Fibroblast of skin of right quadriceps (primary cell): ENCODE measurements at regions not wholly inside any gene's neighbourhood (a gene's known extent, or its start where the extent isn't known, plus 50 kb on each side); places are given as distances from the start of the nearest gene placed in this dataset.
"Not testable (repeated sequence)": the region's sequence is repeated elsewhere in the genome, so short reads cannot be mapped to it uniquely, and the experiment has no call there.

ENCODE experiments used
- DNase-seq: peaks from one replicate; pipeline ENCODE4 v3.0.0-alpha.2; 2013

GRCh38 chr11:123338997-123339752 is 90.9 kb upstream of the GRAMD1B start:
- DNase-seq, result no peak

DNA sequence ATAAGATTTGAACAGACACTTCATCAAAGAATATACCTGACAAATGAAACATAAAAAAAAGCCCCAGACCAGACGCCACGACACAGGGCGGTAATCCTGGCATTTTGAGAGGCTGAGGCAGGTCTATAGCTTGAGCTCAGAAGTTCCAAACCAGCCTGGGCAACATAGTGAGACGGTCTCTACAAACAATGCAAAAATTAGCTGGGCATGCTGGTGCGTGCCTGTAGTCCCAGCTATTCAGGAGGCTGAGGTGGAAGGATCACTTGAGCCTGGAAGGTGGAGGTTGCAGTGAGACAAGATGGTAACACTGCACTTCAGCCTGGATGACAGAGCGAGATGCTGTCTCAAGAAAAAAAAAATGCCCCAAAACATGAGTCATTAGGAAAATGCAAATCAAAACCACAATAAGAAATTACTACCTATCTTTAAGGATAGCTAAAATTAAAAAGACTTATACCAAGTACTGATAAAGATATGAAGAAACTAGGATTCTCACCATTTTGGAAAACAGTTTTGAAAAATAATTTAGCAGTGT is 91.7 kb upstream of the GRAMD1B start:
- no peak for DNase-seq

DNA sequence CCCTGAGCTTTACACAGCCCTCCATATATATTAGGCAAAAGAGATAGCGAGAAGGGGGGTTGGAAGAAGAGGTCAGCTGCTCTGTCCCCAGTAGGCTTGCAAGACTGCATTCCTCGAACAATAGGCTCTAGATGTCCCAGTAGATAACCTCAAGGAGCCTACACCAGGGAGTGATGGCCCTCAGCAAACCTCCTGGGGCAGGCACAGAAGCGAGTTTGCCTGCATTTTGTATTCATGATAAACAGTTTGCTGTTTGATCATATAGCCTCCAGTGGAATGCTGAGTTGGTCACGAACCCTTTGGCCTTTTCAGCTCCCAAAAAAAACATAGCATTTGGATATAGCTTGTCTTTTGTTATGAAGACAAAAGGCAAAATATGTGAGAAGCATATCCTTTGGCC is 95.1 kb upstream of the GRAMD1B start:
- DNase-seq, result no peak

- not testable (repeated sequence) for DNase-seq
These were observed 97.5 kb upstream of the GRAMD1B start for GRCh38 chr11:123332577-123332976.

- DNase-seq, result no peak
These were observed 99.1 kb upstream of the GRAMD1B start for GRCh38 chr11:123330948-123331347.

GRCh38 chr11:123330471-123330870 is 99.6 kb upstream of the GRAMD1B start:
- no peak for DNase-seq

GRCh38 chr11:123330071-123330470 is 100.0 kb upstream of the GRAMD1B start:
- no peak for DNase-seq

GRCh38 chr11:123328281-123328867 is 101.7 kb upstream of the GRAMD1B start:
- no peak for DNase-seq

DNA sequence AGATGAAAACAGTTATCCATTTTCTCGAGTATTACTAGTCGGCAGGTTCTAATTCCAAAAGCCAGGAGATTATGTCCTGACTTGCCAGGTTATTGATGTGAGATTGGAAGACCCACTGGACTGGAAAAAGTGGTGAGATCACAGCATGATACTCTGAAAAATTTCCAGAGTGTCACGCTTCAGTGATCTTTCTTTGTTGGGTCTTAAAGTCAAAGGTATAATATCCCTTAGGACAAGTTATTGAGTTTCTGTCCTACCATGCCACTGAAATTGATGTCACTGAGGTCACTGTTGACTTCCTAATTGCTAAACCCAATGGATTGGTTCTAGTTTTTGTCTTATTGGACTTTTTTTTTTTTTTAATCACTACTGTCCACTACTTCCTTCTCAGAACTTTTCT is 104.5 kb upstream of the GRAMD1B start:
- DNase-seq, result no peak

- no peak for DNase-seq
These were observed 106.5 kb upstream of the GRAMD1B start for GRCh38 chr11:123323568-123323967.

DNA sequence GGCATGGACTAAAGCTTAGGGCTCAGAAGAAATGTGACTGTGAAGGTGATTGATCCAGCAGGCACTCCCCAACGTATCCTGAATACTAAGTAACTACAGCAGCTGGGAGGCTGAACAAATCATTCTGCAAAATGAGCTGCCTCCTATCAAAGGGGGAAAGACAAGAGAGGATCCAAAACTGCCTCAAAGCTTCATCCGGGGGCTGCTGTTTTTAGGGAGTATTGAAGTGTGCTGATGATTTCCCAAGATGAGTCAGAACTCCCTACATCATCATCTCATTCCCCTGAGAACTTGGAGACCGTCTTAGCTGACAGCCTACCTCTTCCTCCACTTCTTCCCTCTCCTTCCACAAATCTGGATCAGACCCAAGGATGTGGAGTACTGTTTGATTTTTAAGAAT is 108.4 kb upstream of the GRAMD1B start:
- peak; percentile 22 for DNase-seq

- no peak for DNase-seq
These were observed 111.4 kb upstream of the GRAMD1B start for GRCh38 chr11:123318623-123319022.

GRCh38 chr11:123318132-123318531 is 111.9 kb upstream of the GRAMD1B start:
- not testable (repeated sequence) for DNase-seq

DNA sequence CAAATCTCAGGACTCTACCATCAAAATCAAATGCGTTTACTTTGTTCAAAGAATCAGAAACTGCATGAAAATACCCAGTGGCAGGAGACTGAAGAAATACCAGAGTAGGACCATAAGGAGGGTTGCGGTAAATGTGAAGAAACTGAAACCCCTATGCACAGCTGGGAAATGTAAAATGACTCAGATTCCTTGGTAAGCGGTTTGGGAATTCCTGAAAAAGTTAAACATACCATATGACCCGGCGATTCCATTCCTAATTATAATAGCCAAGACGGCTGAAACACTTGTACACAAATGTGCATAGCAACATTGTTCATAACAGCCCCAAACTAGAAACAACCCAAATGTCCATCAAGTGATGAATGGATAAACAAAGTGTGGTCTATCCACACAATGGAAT is 114.1 kb upstream of the GRAMD1B start:
- peak; percentile 64 for DNase-seq

- DNase-seq, result no peak
These were observed 115.1 kb upstream of the GRAMD1B start for GRCh38 chr11:123314972-123315371.

- no peak for DNase-seq
These were observed 116.8 kb upstream of the GRAMD1B start for GRCh38 chr11:123313262-123313661.

DNA sequence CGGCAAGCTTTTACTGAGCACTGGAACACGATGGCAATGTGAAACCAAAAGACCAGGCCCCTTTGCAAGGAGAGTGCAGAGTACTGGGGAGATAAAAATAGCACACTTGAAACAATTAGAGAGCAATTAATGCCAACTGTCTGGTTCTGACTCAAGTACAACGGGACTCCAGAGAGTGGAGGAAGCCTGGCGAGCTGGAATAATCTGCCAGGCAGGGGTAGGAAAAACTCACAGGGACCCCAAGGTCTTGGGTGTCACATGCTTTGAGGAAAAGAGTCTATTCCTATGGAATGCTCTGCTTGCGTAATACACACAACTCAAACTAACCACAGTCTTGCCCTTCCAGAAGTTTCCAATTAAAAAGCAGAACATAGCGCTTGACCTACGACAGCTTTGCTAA is 113.0 kb upstream of the CLMP start:
- DNase-seq, result peak; percentile 95

GRCh38 chr11:123307276-123307675 is 112.2 kb upstream of the CLMP start:
- no peak for DNase-seq

DNA sequence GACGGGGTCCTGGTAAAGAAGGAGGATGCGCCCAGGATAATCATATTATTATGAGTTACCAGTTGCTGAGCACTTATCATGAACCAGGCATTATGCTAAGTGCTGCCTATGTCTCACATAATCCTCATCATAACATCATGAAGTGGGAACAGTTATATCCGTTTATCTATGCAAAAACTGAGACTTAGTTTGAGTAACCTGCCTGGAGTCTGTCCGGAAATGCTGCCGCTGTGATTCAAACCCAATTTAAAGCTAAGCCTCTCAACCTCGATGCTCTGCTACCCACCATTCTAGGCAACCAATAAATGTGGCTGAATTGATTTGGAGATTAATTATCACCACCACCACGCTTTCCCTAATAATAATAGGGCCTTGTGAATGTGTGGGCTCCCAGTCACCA is 111.5 kb upstream of the CLMP start:
- no peak for DNase-seq

GRCh38 chr11:123305601-123306375 is 110.7 kb upstream of the CLMP start:
- no peak for DNase-seq

- DNase-seq, result no peak
These were observed 109.9 kb upstream of the CLMP start for GRCh38 chr11:123304828-123305466.

- DNase-seq, result no peak
These were observed 108.9 kb upstream of the CLMP start for GRCh38 chr11:123303924-123304323.

- peak; percentile 85 for DNase-seq
These were observed 107.7 kb upstream of the CLMP start for GRCh38 chr11:123302751-123303195.
